NCI-H526 treated with DMSO at 0.1 percent for 48 hours (cell line): ENCODE measurements at regions not wholly inside any gene's neighbourhood (a gene's known extent, or its start where the extent isn't known, plus 50 kb on each side); places are given as distances from the start of the nearest gene placed in this dataset.

ENCODE experiments used
- DNase-seq: peaks from one replicate; lab custom pipeline; 2025; lab: John Stamatoyannopoulos, UW

DNA sequence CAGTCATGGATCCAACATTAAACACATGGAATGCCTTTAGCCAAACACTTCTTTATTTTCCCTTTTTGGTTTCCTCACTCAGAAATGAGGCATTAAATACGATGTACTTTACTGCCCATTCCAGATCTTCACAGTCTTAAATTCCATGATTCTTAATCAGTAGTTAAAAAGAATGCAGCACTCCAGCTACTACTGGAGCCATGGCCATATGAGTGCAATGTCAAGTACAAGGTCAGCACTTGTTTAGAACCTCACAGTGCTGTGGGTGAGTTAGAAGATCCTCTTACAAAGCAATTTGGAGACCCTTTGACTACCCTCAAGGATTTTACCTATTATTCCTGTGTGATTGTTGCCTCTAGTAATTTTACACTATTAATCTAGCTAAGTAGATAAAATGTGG lies 550.3 kb upstream of the LRRTM1 start:
- DNase-seq, result no peak

DNA sequence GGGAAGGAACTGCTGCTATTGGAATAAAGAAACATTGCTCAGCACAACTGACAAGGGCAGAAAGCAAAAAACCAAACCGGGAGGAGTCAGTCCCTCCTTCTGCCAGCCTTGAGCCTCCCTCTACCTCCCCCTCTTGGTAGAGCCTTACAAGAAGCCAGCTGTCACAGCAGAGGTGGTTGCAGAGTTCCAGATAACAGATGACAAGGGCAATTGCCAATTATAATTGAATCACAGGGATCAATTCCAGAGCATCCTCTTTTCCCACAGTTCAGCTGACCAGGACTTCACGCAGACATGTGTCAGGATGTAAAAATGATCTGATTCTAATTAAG lies 548.2 kb upstream of the LRRTM1 start:
- no peak for DNase-seq

DNA sequence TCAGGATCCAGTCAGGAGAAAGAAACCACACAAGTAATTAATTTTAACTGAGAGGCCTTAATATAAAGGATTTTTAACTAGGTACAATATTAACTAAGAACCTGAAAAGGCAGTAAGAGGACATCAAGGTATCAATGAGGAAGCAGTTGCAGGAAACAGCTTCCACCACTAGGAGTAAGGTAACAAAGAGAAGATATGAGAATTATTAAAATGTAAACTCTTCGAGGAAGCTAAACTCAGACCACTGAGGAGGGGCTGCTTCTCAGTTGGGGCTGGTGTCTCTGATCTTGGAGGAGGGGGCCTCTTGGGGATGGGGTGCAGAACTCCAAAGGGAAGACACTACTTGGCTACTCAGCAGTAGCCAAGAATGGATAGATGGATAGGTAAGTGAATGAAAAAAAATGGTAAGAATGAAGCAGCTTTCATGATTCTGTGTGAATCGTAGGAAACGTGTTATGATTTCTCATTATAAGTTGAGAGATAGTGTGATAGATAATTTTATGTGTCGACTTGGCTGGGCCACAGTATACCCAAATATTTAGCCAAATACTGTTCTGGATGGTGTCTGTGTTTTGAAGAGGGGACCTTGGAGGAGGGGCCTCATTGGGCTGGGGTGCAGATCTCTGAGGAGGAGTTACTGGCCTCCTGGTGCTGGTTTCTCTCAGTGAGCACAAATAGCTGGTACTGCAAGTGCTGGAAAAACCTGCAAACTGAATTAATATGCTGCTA lies 547.7 kb upstream of the LRRTM1 start:
- DNase-seq, result no peak

DNA sequence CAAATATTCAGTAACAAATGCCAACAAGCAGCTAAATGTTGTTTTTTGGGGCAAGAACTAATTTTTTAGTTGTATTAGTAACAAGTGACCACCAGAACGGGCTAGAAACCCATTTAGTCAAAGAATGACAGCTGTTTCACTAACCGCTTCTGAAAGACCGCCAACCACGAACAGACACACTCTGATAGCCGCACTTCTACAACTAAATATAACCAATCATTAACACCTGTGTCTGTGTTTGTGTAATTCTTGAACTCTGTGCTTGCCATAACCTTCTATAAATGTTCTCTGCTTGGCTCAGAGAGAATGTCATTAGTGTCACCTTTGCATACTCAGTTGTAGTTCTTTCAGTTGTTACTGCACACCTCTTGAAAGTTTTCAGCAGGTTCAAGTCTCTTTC lies 526.3 kb upstream of the LRRTM1 start:
- DNase-seq, result no peak

DNA sequence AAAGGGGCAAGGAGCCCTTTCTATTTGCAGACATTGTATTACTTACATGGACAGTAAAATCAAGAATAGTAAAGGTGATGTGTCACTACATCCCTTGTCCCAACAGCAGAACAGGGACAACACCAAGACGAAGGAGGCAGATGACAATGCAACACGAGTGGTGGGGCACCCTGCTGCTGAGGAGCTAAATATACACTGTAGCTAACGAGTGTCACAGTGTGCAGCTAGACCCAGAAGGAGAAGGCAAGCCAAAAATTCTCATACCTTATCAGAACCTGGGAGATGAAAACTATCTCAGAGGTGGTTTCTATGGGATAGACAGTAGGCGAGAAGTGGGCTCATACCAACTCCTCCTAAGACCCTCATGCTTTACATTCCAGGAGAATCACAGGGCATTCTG lies 518.4 kb upstream of the LRRTM1 start:
- DNase-seq, result no peak

DNA sequence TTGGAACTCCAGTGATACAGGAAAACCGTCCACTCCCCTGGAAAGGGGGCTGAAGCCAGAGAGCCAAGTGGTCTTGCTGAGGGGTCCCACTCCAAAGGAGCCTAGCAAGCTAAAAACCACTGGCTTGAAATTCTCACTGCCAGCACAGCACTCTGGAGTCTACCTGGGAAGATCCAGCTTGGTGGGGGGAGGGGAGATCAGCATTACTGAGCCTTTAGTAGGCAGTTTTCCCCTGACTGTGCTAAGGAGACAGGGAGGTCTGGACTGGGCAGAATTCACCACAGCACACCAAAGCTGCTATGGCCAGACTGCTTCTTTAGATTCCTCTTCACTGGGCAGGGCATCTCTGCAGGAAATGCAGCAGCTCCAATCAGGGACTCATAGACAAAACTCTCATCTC lies 510.7 kb upstream of the LRRTM1 start:
- DNase-seq, result no peak

DNA sequence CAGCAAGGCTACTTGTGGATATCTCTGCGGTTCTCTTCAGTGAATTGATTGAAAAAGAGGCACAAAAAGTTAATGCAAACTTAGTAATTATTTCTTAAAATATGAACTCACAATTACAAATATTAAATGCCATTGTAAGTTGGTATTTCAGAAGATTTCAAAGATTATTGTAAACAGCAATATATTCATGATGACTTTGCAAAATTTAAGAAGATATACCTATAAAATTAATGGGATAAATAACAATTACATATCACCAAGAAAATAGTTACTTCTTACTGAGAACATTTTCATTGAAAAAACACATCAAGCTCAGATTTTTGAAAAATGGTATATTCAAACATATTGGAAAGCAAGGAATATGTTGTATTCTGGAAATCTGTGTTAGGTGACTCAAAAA lies 482.0 kb upstream of the LRRTM1 start:
- no peak for DNase-seq

DNA sequence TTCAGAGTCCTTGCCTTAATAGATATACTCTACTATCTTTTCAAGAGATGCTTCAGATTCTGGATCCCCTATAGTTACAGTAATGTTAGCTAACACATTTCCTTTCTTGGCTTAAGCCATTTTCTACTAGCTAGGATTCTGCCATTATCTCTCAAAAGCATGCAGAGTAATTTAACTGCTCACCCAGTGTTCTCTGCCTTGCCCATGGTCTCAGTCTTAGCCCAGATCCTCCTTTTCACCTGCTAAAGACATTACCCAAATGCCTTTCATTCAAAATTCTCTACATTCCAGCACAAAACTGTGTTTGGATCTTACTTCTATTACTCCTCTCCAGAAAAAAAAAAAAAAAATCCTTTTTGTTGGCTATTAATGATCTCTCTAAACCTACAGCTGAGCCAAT lies 474.2 kb upstream of the LRRTM1 start:
- DNase-seq, result no peak

DNA sequence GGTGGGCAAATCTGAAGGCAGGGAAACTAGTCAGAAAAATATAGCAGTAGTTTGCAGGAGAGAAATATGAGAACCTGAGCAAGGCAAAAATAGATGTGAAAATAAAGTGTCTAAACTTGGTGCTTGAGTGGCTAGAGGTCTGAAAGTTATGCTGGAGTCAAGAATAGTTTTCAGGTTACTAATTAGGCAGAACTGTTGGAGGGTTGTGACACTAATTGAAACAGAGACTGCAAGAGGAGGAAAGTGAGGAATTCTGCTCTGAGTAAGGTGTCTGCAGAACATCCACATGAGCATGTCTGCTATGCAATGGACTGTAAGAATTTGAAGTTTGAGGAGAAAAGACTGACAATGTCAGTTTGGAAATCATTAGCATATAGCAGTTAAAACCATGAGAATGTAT lies 444.0 kb upstream of the LRRTM1 start:
- no peak for DNase-seq

DNA sequence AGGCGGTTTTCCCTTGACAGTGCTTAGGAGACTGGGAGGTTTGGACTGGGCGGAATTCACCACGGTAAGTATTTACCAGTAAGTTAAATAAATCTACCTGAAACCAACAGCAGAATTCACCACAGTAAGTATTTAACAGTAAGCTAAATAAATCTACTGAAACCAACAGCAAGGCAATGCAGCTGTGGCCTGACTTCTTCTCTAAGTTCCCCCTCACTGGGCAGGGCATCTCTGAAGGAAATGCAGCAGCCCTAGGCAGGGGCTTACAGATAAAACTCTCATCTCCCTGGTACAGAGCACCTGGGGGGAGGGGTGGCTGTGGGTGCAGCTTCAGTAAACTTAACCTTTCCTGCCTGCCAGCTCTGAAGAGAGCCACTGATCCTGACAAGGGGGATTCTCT lies 432.5 kb upstream of the LRRTM1 start:
- DNase-seq, result no peak

DNA sequence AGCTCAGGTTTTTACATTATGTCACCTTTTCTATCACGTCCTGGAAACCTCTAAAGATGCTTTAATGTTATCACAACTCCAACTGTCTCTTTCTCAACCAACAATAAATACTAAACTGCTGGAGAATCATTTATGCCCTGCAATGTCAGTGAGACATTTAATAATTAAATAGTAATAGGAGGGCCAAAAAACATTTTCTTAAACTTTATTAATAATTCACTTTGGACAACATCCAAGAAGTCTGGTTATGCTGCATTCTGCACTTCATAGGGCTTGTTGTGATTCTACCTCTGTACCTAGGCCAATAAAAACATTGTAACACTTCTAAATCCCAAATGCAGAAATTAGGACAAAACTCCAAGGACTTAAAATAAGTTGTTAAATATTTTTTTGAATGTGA lies 420.4 kb upstream of the LRRTM1 start:
- no peak for DNase-seq

DNA sequence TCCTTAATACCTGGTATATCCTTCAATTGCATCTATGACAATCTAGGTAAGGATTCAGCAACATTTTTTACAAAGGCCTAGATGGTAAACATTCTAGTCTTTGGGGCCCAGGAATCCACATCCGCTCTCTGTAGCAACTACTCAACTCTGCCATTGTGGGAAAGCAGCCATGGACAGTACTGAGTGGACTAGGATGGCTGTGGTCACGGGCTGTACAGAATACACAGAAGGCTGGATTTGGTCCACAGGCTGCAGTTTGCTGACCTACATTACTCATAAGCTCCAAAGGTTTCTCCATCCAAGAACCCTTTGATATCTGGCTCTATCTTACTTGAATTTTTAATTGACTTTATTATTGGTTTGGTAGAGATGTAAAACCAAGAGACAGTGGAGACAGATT lies 418.3 kb upstream of the LRRTM1 start:
- no peak for DNase-seq

DNA sequence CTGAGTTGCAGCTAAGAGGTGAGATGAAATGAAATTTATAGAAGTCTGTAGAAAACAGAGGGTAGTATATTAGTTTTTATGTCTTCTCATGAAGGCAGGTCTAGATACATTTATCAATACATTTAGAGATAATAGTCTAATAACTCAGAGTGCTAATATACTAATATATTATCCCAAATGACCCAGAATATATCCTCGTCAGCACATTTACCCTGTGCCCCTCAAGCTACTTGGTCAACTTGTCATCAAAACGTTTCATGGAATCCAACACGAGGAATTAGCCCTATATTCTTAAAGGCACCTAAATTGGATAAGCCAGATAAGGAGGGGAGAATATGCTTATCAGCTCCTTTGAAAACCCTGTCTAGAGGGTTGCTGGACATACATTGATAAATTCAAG lies 415.1 kb upstream of the LRRTM1 start:
- no peak for DNase-seq

DNA sequence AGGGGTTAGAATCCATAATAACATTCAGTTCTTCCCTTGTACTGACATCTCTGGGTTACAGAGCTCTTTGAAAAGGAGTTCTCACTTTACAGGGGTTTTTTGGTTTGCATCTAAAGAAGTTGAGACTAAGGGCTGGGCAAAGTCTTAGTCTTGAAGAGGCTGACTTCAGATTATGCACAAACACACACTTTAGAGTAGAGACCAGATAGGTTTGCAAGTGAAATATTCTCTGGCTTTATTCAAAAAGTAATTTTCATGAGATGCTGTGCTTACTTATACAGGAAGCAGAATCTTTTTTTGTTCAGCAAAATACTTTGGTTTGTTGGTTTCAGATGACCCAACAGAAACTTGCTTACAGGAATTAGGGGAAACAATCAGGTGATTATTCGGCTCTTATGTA lies 410.9 kb upstream of the LRRTM1 start:
- DNase-seq, result no peak

DNA sequence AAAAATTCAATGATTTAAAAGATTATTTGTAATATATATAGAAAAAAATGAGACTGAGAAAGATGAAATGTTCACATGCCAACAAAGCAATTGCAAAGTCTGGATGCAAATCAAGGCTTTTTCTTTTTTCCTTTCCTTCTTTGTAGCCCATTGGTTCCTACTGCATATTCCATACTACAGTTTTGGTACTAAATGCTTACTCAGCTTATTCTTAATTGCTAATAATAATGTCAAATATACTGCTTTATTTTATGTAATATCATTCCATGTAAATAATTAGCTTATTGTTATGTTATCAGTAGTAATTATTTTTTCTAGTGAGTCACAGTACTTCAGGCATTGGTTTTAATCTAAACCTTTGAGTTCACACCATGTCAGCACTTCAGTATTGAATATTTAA lies 407.4 kb upstream of the LRRTM1 start:
- no peak for DNase-seq

DNA sequence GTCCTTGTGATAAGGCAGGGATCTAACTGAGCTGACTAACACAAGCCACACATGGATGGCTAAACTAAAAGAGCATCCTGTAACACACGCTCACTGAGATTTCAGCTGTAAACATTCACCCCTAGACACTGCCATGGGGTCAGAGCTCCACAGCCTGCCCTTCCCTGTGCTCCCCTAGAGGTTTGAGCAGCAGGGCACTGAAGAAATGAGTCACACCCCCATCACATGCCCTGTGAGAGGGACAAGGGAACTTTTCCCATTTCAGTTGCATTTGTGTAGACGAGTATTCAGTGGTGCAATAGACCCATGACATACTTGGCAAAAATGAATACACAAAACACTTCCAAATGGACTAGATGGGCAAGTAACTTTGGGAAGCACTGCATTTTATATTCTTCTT lies 402.4 kb upstream of the LRRTM1 start:
- DNase-seq, result no peak

DNA sequence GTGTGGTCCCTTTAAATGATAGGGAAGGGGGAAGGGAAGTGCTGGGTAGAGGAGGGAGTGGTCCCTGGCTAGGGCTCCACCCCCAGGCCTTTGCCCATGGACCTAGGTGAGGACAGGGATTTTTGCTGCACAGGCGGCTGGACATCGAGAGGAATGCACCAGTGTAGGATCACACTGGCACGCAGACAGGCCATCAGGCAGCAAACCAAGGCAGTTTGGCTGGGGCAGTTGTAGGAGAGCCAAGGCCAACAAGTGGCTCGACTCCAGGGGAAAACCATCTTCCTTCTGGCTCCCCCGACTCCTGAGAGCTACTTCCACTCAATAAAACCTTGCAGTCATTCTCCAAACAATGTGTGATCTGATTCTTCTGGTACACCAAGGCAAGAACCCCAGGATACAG lies 402.0 kb upstream of the LRRTM1 start:
- no peak for DNase-seq

DNA sequence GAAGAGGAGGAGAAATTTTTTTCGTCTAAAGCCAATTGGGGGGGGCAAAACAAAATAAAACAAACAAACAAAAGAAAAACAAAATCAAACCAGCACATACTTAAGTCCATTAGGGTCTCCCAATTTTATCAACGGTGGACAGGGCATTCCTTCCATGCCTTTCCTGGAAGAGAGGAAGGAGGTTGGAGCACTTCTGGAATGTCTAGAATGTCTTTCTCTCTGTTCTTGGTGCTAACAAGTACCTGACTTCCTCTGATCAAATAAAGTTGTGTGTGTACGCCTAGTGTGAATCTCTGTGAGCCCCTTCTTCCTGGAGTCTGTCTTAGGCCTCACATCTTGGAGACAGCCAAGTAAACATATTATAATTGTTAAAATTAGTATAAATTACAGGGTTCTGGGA lies 399.0 kb upstream of the LRRTM1 start:
- no peak for DNase-seq

DNA sequence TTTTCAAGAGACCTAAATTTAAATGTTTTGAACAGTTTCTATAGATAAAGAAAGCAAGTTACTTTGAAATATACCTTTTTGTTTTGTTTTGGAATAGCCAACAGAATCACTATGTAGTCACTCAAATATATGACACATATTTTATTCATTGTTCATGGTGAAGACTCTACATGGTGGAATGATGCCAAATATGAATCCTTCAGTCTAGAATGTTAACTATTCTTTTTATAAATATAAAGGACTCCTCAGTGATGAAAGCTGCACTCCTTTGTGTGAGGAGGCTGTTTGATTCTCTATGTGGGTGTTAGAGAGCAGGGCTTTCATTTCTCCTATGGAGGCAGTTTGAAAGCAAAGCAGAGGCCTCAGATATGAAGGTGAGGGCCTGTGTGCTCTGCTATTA lies 396.4 kb upstream of the LRRTM1 start:
- DNase-seq, result no peak
